GM21390 (cell line): ENCODE measurements at regions not wholly inside any gene's neighbourhood (a gene's known extent, or its start where the extent isn't known, plus 50 kb on each side); places are given as distances from the start of the nearest gene placed in this dataset.

ENCODE experiments used
- ATAC-seq: cut with Tn5 transposase; IDR thresholded peaks from one replicate; pipeline ENCODE4 v1.9.1; 2021; ENCODE audit not compliant: unreplicated experiment

GRCh38 chr1:68953311-68953710, 456.4 kb upstream of the DEPDC1 start:
- no peak for ATAC-seq

- ATAC-seq = no peak
These were observed 458.0 kb upstream of the DEPDC1 start for GRCh38 chr1:68954841-68955240.

GRCh38 chr1:68955424-68955823, 458.5 kb upstream of the DEPDC1 start:
- no peak for ATAC-seq

- no peak for ATAC-seq
These were observed 462.1 kb upstream of the DEPDC1 start for GRCh38 chr1:68958958-68959357.

GRCh38 chr1:68959461-68960030, 462.7 kb upstream of the DEPDC1 start:
- no peak for ATAC-seq

GRCh38 chr1:68961143-68961542, 464.3 kb upstream of the DEPDC1 start:
- ATAC-seq = no peak

- ATAC-seq = no peak
These were observed 466.5 kb upstream of the DEPDC1 start for GRCh38 chr1:68963353-68963752.

GRCh38 chr1:68969441-68969840, 472.6 kb upstream of the DEPDC1 start:
- ATAC-seq = no peak

GRCh38 chr1:68970571-68970970, 473.7 kb upstream of the DEPDC1 start:
- no peak for ATAC-seq

- ATAC-seq = no peak
These were observed 476.8 kb upstream of the DEPDC1 start for GRCh38 chr1:68973459-68974244.

GRCh38 chr1:68974447-68974846, 477.6 kb upstream of the DEPDC1 start:
- no peak for ATAC-seq

GRCh38 chr1:68975212-68975933, 478.5 kb upstream of the DEPDC1 start:
- no peak for ATAC-seq

GRCh38 chr1:68976916-68977610, 480.2 kb upstream of the DEPDC1 start:
- ATAC-seq = no peak

GRCh38 chr1:68979891-68980290, 483.0 kb upstream of the DEPDC1 start:
- no peak for ATAC-seq

- ATAC-seq = no peak
These were observed 487.4 kb upstream of the DEPDC1 start for GRCh38 chr1:68984289-68984688.

- ATAC-seq = no peak
These were observed 497.2 kb upstream of the DEPDC1 start for GRCh38 chr1:68994096-68994495.

- ATAC-seq = no peak
These were observed 519.6 kb upstream of the DEPDC1 start for GRCh38 chr1:69016468-69016867.

GRCh38 chr1:69029649-69030048, 532.8 kb upstream of the DEPDC1 start:
- no peak for ATAC-seq

- no peak for ATAC-seq
These were observed 529.3 kb upstream of the LRRC7 start for GRCh38 chr1:69038379-69038778.

- ATAC-seq = no peak
These were observed 522.1 kb upstream of the LRRC7 start for GRCh38 chr1:69045572-69045971.

GRCh38 chr1:69055194-69055593, 512.5 kb upstream of the LRRC7 start:
- no peak for ATAC-seq

GRCh38 chr1:69058454-69058853, 509.3 kb upstream of the LRRC7 start:
- ATAC-seq = no peak
